ENCODE measurements at regions not wholly inside any gene's neighbourhood (a gene's known extent, or its start where the extent isn't known, plus 50 kb on each side); places are given as distances from the start of the nearest gene placed in this dataset.
"Not testable (repeated sequence)": the region's sequence is repeated elsewhere in the genome, so short reads cannot be mapped to it uniquely, and the experiment has no call there.

GRCh38 chrX:19172741-19173140, 50.5 kb upstream of the ADGRG2 start:
- no peak for DNase-seq (ENCODE audit: low spot score)

GRCh38 chrX:19174401-19175025, 52.2 kb upstream of the ADGRG2 start:
- DNase-seq (ENCODE audit: low spot score): no peak

GRCh38 chrX:19176901-19177630, 54.8 kb upstream of the ADGRG2 start:
- DNase-seq (ENCODE audit: low spot score): no peak

- DNase-seq (ENCODE audit: low spot score): no peak
Observed at GRCh38 chrX:19177721-19178120, 55.5 kb upstream of the ADGRG2 start.

GRCh38 chrX:19178402-19178801, 56.1 kb upstream of the ADGRG2 start:
- no peak for DNase-seq (ENCODE audit: low spot score)

GRCh38 chrX:19179389-19179788, 57.1 kb upstream of the ADGRG2 start:
- no peak for DNase-seq (ENCODE audit: low spot score)

- no peak for DNase-seq (ENCODE audit: low spot score)
Observed at GRCh38 chrX:19181345-19181744, 59.1 kb upstream of the ADGRG2 start.

- DNase-seq (ENCODE audit: low spot score): no peak
Observed at GRCh38 chrX:19182785-19183184, 60.5 kb upstream of the ADGRG2 start.

- DNase-seq (ENCODE audit: low spot score): no peak
Observed at GRCh38 chrX:19183761-19184477, 61.7 kb upstream of the ADGRG2 start.

- no peak for DNase-seq (ENCODE audit: low spot score)
Observed at GRCh38 chrX:19188566-19188965, 66.3 kb upstream of the ADGRG2 start.

GRCh38 chrX:19190902-19191301, 68.6 kb upstream of the ADGRG2 start:
- no peak for DNase-seq (ENCODE audit: low spot score)

- DNase-seq (ENCODE audit: low spot score): no peak
Observed at GRCh38 chrX:19193565-19193964, 71.3 kb upstream of the ADGRG2 start.

GRCh38 chrX:19194285-19195242, 72.3 kb upstream of the ADGRG2 start:
- DNase-seq (ENCODE audit: low spot score): peak; percentile 0

GRCh38 chrX:19195243-19195610, 73.0 kb upstream of the ADGRG2 start:
- no peak for DNase-seq (ENCODE audit: low spot score)

GRCh38 chrX:19198473-19198872, 76.2 kb upstream of the ADGRG2 start:
- no peak for DNase-seq (ENCODE audit: low spot score)

- DNase-seq (ENCODE audit: low spot score): no peak
Observed at GRCh38 chrX:19202171-19202570, 79.9 kb upstream of the ADGRG2 start.

GRCh38 chrX:19204636-19205035, 82.4 kb upstream of the ADGRG2 start:
- DNase-seq (ENCODE audit: low spot score): no peak

- no peak for DNase-seq (ENCODE audit: low spot score)
Observed at GRCh38 chrX:19212037-19212436, 89.8 kb upstream of the ADGRG2 start.

- no peak for DNase-seq (ENCODE audit: low spot score)
Observed at GRCh38 chrX:19213610-19214152, 91.4 kb upstream of the ADGRG2 start.

- DNase-seq (ENCODE audit: low spot score): no peak
Observed at GRCh38 chrX:19214311-19214710, 92.0 kb upstream of the ADGRG2 start.

GRCh38 chrX:19225909-19226308, 103.6 kb upstream of the ADGRG2 start:
- DNase-seq (ENCODE audit: low spot score): peak; percentile 0

- not testable (repeated sequence) for DNase-seq (ENCODE audit: low spot score)
Observed at GRCh38 chrX:19229896-19230295, 107.6 kb upstream of the ADGRG2 start.

All from CD4-positive, alpha-beta T cell treated with Interleukin-15 for 4 hours (primary cell).